HG03139 (cell line): ENCODE measurements at regions not wholly inside any gene's neighbourhood (a gene's known extent, or its start where the extent isn't known, plus 50 kb on each side); places are given as distances from the start of the nearest gene placed in this dataset.
A peak's percentile ranks its signal among the peaks of the same experiment; 100 is the strongest.
"Not testable (repeated sequence)": the region's sequence is repeated elsewhere in the genome, so short reads cannot be mapped to it uniquely, and the experiment has no call there.

Source experiments
- ATAC-seq: cut with Tn5 transposase; IDR thresholded peaks from one replicate; pipeline ENCODE4 v1.9.1; 2021; ENCODE audit not compliant: unreplicated experiment

- no peak for ATAC-seq
Measured at GRCh38 chr16:79845734-79846135, 245.2 kb upstream of the MAF start.

- peak; percentile 87 for ATAC-seq
Measured at GRCh38 chr16:79845033-79845733, 244.6 kb upstream of the MAF start.

DNA sequence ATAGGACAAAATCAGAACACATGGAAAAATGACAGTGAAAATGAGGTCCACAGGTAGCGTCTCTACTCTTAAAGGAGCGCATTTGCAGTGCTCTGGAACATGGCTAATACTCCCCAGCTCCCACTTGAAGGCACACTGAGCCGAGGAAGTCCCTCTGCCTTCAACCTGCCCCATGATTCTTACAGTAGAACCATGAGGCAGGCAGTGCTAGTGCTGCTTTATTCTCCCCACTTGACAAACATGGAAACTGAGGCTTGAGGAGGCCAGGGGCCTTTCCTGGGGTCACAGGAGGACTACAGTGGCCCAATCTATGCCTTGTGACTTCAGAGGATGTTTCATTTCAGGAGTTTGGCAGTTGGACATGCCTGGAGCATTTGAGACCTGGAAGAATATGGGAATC, 244.1 kb upstream of the MAF start:
- no peak for ATAC-seq

DNA sequence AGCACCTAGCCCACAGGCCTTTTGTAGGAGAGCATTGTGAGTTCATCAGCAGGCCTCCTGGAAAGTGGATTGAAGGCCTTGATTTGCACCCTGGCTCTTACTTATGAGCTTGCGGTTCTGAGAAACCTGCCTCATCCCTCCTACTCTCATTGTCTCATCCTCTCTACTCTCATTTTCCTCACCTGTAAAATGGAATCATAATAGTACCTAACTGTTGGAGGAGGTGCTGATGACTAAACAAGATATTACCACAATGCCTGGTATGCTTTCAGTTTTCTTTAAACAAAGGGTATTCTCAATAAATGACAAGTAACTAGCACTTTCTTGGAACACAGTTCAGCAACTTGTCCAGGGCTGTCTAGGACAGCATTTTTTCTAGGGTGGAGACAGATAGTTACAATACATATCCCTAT, 243.1 kb upstream of the MAF start:
- ATAC-seq: no peak

GRCh38 chr16:79843145-79843544, 242.6 kb upstream of the MAF start:
- ATAC-seq: no peak

DNA sequence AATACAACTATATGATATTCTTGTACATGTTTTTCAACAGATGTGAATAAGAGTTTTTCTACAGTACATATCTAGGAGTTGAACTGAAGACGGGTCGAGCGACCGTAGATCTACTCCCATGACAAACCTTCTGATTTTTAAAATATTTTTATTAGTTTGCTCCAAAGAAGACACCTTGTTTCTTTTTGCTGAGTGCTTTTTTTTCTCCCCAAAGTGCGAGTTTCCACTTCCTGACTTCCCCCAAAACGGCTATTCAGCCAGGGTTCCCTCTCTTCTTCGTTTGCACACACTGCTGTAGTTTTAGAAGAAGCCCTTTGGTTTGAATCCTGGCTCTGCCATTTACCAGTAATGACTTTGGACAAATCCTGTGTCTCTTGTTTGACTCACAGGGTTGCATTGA, 241.7 kb upstream of the MAF start:
- no peak for ATAC-seq

GRCh38 chr16:79839466-79840341, 239.2 kb upstream of the MAF start:
- no peak for ATAC-seq

DNA sequence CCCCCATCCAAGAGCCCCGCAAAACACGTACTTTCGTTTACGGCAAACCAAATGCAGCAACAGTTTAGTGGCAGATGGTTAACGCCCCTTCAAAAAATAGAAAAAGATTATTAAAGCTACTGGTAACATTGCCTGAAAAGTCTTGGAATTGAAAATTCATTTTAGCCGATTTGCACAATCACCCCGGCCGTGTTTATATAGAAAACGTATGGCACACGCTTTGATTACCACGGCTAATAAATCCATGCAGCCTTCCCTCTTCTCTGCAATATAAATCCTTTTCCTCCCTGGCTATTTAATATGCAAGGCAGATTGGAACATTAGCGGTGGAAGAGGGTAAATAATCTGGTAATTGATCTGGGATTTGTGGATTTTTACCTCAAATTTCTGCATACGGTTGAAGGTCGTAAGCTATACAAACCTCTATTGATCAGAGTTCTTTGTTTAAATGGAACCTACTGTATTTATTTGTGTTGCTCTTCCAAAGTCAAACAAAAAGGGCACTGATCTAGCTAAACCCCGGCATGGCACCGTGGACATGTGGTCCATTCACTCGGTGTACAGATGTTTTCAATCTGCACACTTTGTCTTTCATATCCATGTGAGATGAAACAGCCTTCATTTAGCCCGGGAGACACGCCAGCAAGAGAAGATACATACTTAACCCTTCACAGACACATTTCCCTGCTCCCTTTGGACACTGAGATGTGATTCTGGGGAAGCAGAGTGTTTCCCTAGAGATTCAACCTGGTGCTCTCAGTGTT, 238.1 kb upstream of the MAF start:
- ATAC-seq: no peak

DNA sequence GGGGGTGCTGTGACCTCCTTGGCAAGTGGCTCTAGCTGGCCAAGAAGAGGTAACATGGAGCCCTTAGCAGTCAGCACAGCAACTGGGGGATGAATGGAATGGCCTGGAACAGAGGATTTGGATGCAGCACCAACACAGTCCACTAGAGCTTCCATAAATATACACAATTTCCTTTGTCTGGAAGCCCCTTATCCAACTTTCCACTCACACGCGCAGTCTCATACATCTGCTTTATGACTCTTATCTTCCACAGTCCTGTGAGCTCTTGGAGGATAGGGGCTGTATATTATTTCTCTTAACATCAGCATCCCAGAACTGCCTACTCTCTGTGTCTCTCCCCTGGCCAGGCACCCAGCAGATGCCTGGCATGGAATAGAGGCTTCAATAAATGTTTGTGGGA, 235.6 kb upstream of the MAF start:
- no peak for ATAC-seq

- ATAC-seq: no peak
Measured at GRCh38 chr16:79835194-79835593, 234.7 kb upstream of the MAF start.

DNA sequence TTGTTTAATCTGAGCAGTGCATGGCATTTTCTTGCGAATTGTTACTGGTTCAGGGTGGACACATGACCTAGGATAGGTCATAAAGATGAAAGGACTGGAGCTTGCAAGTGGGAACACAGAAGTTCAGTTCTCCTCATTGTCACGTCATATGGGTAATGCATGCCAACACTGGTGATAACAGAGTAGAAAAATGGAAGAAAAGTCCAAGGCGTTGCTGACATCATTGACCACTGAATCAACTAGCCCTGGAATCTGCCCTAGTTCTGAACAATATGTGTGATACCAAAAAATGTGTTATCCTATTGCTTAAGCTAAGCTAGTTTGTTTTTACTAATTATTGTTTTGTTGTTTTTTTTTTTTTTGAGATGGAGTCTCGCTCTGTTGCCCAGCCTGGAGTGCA, 234.2 kb upstream of the MAF start:
- ATAC-seq: no peak

DNA sequence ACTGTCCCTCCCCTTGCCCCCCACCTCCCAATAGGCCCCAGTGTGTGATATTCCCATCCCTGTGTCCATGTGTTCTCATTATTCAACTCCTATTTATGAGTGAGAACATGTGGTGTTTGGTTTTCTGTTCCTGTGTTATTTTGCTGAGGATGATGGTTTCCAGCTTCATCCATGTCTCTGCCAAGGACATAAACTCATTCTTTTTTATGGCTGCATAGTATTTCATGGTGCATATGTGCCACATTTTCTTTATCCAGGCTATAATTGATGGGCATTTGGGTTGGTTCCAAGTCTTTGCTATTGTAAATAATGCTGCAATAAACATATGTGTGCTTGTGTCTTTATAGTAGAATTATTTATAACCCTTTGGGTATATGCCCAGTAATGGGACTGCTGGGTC, 233.5 kb upstream of the MAF start:
- ATAC-seq: not testable (repeated sequence)

GRCh38 chr16:79833559-79833958, 233.0 kb upstream of the MAF start:
- no peak for ATAC-seq

DNA sequence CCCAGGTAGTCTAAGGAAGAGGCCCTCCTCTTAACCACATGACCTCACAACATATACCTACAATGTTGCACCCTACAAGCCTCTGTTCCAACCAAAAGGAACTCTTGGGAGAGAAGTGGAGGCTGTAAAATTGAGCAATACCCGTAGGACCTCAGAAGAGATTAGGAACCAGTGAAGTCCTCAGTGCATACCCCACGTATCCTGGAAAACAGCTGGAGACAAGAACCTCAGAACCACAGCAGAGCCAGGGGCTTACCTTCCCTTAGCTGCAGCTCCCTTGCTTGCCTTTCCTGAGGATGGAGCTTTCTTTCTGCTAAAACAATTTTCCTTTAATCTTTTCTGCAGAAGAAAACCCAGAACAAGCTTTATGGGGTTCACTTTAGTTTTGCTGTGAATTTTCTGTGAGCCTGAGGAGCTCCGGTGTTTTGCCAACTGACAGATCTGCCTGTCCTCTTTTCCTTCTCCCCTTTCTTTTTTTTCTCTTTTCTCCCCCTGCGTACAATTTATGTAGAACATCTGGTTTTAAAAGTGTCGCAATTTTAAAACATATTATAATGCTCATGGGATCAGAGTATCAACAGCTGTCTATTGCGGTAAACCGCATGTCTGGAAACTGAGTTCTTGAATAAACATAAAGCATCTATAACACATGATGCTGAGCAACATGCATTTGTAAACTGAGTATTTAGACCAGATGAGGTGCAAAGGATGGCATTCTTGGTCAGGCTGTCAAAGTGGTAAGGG, 226.4 kb upstream of the MAF start:
- no peak for ATAC-seq

DNA sequence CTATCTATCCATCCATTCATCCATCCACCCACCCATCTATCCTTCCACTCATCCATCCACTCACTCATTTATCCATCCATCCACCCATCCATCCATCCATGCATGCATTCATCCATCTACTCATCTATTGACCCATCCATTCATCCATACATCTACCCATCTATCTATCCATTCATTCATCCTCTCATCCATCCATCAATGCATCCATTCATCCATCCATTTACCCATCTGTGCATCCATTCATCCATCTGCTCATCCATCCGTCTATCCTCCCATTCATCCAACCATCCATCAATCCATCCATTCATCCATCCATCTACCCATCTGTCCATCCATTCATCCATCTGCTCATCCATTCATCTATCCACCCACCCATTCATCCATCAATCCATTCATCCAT, 224.5 kb upstream of the MAF start:
- no peak for ATAC-seq

DNA sequence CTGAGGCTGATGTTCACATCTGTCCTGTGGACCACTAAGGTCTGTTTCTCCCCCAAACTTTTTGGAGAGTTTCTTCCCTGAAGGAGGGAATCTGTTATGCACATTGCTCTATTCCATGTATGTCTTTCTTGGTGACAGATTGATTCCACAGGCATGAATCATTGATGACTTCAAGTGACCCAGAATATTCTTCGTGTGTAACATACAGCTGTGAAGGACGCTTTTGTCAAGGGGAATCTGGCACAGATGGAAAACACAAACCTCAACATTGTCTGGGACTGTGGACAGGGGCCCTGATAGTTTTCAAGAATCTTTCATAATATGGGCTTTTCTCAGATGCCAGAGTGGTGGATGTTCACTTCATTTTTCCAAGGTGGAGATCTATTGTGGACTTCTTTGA, 223.1 kb upstream of the MAF start:
- ATAC-seq: no peak

- ATAC-seq: no peak
Measured at GRCh38 chr16:79821911-79822310, 221.4 kb upstream of the MAF start.

GRCh38 chr16:79816081-79816497, 215.6 kb upstream of the MAF start:
- no peak for ATAC-seq

DNA sequence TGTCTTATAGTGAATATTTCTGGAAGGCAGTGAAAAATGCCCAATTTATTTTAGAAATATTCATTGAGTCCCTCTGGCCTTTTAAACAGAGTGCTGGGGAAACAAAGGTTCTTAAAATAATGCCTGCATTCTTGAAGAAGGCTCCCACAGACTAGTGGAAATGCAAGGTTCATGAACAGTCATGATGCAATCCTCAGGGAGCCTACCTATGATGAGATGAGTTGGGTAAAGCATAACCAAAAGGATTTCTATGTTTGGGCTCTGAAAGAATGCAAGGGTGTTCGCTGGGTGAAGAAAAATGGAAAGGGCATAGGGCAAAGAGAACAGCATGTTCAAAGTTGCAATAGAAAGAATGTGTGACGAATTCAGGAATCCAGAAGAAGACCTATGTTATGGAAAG, 214.5 kb upstream of the MAF start:
- ATAC-seq: no peak

DNA sequence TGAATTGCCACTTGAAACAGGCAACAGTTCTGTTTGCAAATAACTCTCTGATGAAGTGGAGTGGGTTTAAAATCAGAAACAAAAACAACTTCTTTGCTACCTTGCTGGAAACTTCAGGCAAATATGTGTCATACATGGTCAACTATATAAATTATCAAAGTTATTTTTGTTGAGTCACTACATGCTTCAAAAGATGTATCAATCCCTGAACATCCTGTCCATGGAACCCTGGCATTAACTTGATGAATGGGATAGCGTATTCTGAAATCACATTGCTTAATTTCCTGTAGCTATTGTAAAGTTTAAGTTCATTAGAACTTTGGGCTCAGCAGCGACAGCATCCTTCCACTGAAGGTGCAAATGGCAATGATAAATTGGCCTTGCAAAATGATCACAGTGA, 213.6 kb upstream of the MAF start:
- no peak for ATAC-seq

DNA sequence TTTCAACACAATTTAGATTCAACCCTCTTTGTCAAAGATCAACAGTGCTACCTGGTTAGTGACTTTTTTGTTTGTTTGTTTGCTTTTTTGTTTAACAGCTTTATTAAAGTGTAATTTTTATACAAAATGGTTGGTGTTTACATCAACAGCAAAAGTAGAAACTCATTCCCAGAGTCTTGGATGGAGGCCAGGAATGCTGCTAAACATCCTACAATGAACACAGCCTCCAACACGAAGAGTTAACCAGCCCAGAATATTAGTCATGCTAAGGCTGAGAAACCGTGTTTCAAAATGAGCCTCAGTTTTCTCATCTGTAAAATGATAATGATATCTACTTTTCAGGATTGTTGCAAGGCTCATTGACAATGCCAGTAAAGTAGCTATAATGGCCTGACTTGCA, 211.0 kb upstream of the MAF start:
- no peak for ATAC-seq
